NT2/D1 (cell line): ENCODE measurements at regions not wholly inside any gene's neighbourhood (a gene's known extent, or its start where the extent isn't known, plus 50 kb on each side); places are given as distances from the start of the nearest gene placed in this dataset.
"Not testable (repeated sequence)": the region's sequence is repeated elsewhere in the genome, so short reads cannot be mapped to it uniquely, and the experiment has no call there.

Experiments used
- YY1 ChIP-seq: IDR thresholded peaks from 2 replicates; pipeline ENCODE4 v1.6.1; 2011; ENCODE audit not compliant: insufficient read length, insufficient read depth
- ZNF274 ChIP-seq: IDR thresholded peaks from 2 replicates; pipeline ENCODE4 v1.6.1; 2011; ENCODE audit warnings: mild to moderate bottlenecking, low read depth, low read length

DNA sequence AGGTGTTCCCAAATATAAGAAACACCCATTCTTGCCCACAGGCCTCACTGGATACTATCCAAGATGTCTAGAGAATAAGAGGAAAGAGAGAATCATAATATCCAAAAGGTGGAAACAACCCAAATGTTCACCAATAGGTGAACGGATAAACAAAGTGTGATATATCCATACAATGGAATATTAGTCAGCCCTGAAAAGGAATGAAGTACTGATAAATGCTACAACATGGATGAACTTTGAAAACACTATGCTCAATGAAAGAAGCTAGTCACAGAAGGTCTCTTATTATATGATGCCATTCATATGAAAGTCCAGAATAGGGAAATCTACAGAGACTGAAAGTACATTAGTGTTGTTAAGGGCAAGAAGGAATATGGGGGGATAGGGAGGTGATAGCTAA lies 65.4 kb downstream of the HOXC4 start:
- not testable (repeated sequence) for TF ChIP-seq YY1, ZNF274
